SW 1271 (cell line): ENCODE measurements at regions not wholly inside any gene's neighbourhood (a gene's known extent, or its start where the extent isn't known, plus 50 kb on each side); places are given as distances from the start of the nearest gene placed in this dataset.
"Not testable (repeated sequence)": the region's sequence is repeated elsewhere in the genome, so short reads cannot be mapped to it uniquely, and the experiment has no call there.

Experiments
- DNase-seq, 2 experiments: peaks; one replicate each; lab custom pipeline; 2025; lab: John Stamatoyannopoulos, UW

DNA sequence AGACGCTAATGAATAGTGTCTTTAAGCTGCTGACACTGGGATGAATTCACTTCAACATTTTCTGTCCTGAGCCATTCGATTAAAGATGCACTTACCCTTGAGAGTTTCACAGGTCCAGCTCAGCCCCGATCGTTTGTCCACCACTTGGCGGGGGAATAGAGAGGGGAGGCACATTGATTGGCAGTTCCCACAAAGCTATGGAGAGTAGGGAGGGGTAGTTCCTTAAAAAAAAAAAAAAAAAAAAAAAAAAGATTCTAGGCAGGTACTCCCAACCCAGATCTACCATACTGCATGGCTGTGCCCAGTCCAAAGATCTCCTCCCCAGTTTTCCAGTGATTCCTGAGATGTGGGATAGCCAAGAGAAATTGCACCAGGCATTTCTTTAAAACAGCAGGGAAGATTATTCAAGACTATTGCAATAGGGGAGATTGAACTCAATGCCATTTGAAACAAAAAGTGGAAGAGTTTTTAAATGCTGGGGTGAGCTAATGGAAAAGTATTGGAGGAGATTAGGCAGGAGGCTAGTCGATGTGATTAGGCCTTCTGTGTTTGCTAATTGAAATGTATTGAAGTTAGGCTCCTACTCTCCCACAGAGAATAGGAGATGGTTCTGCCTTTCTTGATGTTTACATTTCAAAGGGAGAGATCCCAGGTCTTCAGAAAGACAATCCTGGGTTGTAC lies 2217.4 kb upstream of the WWC1 start:
- no peak for DNase-seq

GRCh38 chr5:166074582-166075481 lies 2216.6 kb upstream of the WWC1 start:
- no peak for DNase-seq

- DNase-seq: no peak
These were observed 2208.1 kb upstream of the WWC1 start for GRCh38 chr5:166083183-166083959.

GRCh38 chr5:166086568-166086967 lies 2204.9 kb upstream of the WWC1 start:
- DNase-seq: no peak

DNA sequence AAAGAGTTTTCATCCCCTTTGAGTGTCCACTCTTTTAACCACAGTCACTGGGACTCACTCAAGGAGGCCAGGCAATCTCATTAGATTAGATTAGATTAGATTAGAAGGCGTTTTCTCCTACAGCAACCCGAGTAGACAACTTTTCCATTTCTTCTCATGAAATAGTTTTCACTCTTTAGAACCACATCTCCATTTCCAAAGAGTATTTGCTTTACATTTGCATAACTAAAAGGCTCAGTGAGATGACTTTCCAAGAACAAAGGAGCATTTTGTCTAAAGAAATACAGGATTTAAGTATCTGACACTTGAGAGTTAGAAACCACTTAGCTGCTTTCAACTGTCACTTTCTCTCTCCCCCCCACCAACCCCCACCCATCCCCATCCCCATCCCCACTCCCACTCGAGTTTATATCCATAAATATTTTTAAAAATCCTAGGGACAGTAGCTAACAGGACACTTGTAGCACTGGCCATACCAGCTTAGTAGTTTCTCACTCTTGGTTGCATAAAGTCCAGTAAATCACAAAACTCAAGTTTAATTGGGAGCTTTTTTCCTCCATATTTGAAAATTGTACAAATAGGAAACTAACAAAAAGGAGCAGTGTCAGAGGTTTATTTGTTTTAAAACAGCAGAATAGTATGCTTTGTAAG lies 2202.9 kb upstream of the WWC1 start:
- no peak for DNase-seq

DNA sequence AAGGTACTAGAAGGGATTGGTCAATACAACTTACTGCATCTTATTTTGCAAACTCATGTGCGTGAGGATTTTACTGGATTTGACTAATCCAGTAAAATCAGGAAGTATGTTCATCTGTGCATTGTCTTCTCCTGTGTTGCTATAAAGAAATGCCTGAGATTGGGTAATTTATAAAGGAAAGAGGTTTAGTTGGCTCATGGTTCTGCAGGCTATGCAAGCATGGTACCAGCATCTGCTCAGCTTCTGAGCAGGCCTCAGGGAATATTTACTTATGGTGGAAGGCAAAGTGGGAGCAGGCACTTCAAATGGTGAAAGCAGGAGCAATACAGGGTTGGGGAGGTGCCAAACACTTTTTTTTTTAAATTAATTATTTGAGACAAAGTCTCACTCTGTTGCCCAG lies 2199.5 kb upstream of the WWC1 start:
- no peak for DNase-seq

DNA sequence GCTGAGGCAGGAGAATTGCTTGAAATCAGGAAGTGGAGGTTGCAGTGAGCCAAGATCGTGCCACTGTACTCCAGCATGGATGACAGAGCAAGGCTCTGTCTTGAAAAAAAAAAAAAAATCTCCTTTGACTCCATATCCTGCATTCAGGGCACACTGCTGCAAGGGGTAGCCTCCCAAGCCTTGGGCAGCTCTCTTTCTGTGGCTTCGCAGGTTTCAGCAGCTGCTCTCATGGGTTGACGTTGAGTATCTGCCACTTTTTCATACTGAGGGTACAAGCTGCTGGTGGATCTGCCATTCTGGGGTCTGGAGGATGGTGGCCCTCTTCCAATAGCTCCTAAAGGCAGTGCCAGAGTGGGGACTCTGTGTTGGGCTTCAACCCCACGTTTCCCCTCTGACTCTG lies 2198.1 kb upstream of the WWC1 start:
- DNase-seq: no peak

DNA sequence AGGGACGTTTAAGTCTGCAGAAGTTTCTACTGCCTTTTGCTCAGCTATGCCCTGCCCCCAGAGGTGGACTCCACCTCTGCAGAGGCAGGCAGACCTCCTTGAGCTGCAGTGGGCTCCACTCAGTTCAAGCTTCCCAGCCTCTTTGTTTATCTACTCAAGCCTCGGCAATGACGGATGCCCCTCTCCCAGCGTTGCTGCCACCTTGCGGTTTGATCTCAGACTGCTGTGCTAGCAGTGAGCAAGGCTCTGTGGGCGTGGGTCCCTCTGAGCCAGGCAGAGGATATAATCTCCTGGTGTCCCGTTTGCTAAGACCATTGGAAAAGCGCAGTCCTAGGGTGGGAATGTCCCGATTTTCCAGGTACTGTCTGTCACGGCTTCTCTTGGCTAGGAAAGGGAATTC lies 2188.5 kb upstream of the WWC1 start:
- no peak for DNase-seq

DNA sequence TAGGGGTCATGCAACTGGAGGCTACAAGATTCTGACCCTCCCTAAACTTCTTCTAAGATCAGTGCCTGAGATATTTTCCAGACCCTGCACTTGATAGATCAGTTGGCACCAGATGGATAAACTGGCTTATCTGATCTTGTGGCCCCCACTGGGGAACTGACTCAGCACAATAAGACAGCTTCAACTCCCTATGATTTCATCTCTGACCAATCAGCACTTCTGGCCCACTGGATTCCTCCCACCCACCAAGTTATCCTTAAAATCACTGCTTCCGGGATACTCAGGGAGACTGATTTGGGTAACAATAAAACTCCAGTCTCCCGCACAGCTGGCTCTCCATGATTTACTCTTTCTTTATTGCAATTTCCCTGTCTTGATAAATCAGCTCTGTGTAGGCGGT lies 2180.4 kb upstream of the WWC1 start:
- no peak for DNase-seq

- no peak for DNase-seq
These were observed 2174.1 kb upstream of the WWC1 start for GRCh38 chr5:166117072-166118066.

DNA sequence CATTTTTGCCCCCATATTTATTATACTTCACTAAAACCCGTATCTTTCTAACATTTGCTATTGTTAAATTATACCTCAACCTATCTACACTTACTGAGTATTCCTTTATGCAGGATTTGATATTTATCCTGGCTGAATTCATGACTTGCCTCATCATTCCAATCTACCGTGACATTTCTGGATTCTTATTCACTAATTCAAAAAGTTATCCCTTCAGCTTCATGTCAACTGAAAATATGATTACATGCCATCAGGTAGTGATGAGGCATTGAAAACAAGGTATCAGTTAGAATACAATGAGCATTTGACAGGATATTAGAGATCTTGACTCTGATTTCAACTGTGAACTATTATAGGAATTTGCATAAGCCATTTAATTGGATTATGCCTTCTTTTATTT lies 2171.9 kb upstream of the WWC1 start:
- DNase-seq: no peak

DNA sequence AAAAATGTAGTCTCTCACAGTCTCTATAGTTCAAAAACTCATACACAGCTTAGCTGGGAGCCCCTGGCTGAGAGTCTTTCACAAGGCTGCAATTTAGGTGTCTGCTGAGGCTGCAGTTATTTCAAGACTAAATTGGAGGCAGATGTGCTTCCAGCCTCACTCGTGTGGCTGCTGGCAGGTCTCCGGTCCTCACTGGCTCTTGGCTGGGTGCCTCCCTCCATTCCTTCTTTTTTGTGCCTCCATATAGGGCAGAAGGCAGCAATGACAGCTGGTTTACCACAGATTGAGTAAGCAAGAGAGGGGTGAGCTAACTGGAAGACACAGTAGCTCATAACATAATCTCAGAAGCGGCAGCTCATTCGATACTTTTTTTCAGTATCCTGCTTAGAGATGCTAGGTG lies 2167.7 kb upstream of the WWC1 start:
- DNase-seq: no peak

DNA sequence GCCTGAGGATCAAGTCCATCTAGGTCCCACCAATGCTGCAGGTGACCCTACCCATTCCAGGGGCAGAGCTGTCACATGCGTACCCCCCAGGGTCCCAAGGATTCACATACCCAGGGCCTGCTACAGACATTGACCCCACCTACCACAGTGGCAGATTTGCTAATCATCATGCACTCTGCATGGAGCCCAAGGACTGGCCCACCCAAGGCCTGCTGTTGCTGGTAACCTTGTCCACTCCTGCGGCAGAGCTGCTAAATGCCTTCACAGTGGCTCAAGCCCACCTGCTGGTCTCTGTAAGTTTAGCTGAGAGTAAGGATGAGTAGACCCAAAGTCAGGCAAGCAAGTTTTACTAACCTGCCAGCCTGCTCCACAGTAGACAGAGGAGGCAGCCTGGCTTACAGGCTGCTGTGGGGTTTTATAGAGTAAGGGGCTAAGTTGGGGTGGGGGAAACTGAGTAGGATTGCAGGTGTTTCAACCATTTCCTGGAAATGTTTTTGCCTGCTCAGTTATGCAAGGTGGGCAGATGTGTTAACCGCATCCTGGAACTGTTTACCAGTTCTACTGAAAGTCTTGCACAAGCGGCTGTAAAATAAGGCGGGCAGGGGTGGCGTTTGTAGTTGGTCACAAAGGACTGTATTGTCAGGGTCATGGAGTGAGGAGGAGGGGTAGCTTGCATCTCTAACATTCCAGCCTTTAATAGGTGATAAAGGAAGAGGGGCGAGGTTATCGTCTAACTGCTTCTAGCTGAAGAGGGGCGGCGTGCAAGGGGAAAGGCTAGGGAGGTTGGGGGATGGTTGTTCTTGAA lies 2163.5 kb upstream of the WWC1 start:
- DNase-seq: no peak

DNA sequence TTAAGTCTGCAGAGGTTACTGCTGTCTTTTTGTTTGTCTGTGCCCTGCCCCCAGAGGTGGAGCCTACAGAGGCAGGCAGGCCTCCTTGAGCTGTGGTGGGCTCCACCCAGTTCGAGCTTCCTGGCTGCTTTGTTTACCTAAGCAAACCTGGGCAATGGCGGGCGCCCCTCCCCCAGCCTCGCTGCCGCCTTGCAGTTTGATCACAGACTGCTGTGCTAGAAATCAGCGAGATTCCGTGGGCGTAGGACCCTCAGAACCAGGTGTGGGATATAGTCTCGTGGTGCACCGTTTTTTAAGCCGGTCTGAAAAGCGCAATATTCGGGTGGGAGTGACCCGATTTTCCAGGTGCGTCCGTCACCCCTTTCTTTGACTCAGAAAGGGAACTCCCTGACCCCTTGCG lies 2146.3 kb upstream of the WWC1 start:
- not testable (repeated sequence) for DNase-seq

DNA sequence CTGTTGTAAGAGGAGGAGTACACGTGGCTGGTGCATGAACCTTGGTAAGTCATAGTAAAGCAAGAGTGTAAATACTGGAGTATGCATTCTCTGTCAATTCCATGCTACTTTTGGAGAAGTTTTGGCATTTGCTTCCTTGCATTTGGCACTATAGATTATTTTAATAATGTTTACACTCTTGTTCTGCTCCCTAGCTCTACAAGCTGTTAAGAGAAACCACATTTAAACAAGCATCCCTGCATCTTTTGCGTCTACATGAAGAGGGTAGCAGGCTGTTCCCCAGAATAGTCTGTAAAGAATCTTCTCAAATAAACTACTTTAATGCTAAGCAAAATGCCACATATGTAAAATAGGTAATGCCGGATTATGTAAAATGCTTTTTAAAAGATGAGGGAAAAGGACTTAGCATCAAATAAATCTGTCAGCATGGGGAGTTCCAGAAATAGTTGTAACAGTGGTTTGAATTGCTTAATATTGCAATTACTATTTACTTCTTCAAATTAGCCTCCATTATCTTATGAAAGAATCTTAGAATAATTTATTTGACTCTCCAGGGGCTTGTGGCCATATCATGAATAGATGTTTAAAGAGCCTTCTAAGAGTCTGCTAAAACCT lies 2127.3 kb upstream of the WWC1 start:
- DNase-seq: no peak

GRCh38 chr5:166165596-166165995 lies 2125.8 kb upstream of the WWC1 start:
- DNase-seq: no peak

DNA sequence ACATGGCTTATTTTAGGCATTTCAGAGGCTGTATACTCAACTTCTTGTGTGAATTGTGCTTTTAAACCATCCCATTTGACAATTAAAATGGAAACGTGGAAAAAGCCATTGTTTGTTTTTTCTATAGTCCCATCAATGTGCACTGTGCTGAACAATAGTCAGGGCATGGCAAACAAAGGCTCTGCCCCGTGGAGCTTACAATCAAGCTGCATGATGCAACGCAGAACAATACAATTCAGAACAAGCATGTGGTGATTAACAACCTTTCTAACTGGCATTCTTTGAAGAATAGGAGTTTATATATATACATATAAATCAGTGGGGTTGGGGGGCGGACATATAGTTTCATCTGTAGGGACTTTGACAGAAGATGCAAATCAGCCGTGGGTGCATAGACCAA lies 2125.4 kb upstream of the WWC1 start:
- no peak for DNase-seq

GRCh38 chr5:166172597-166172996 lies 2118.8 kb upstream of the WWC1 start:
- no peak for DNase-seq

- no peak for DNase-seq
These were observed 2112.9 kb upstream of the WWC1 start for GRCh38 chr5:166178411-166179080.
